Activated CD8-positive, alpha-beta memory T cell treated with anti-CD3 and anti-CD28 coated beads, Interleukin-2, amount 50 U/mL, for 24 hours (primary cell): ENCODE measurements at regions not wholly inside any gene's neighbourhood (a gene's known extent, or its start where the extent isn't known, plus 50 kb on each side); places are given as distances from the start of the nearest gene placed in this dataset.

Source experiments
- DNase-seq: peaks from one replicate; pipeline ENCODE4 v3.0.0-alpha.2; 2020; ENCODE audit errors: extremely low read depth

GRCh38 chr1:212525479-212526110 is 83.0 kb upstream of the ATF3 start:
- DNase-seq, result no peak

GRCh38 chr1:212526111-212526491 is 82.5 kb upstream of the ATF3 start:
- DNase-seq, result no peak

GRCh38 chr1:212528501-212528900 is 80.1 kb upstream of the ATF3 start:
- no peak for DNase-seq

- DNase-seq, result no peak
Measured at GRCh38 chr1:212529211-212529741, 79.3 kb upstream of the ATF3 start.

- DNase-seq, result no peak
Measured at GRCh38 chr1:212531267-212531666, 77.3 kb upstream of the ATF3 start.

GRCh38 chr1:212531796-212532195 is 76.8 kb upstream of the ATF3 start:
- DNase-seq, result no peak

- DNase-seq, result no peak
Measured at GRCh38 chr1:212532469-212533147, 76.0 kb upstream of the ATF3 start.

- no peak for DNase-seq
Measured at GRCh38 chr1:212533148-212533517, 75.4 kb upstream of the ATF3 start.

GRCh38 chr1:212536586-212536985 is 72.0 kb upstream of the ATF3 start:
- DNase-seq, result no peak

GRCh38 chr1:212537610-212538009 is 71.0 kb upstream of the ATF3 start:
- no peak for DNase-seq

- no peak for DNase-seq
Measured at GRCh38 chr1:212539737-212540430, 68.7 kb upstream of the ATF3 start.

- no peak for DNase-seq
Measured at GRCh38 chr1:212542761-212543187, 65.8 kb upstream of the ATF3 start.

GRCh38 chr1:212544110-212544509 is 64.5 kb upstream of the ATF3 start:
- no peak for DNase-seq

GRCh38 chr1:212545941-212546635 is 62.5 kb upstream of the ATF3 start:
- no peak for DNase-seq

GRCh38 chr1:212549503-212550017 is 59.0 kb upstream of the ATF3 start:
- no peak for DNase-seq

GRCh38 chr1:212551929-212552328 is 56.6 kb upstream of the ATF3 start:
- no peak for DNase-seq

GRCh38 chr1:212553676-212554075 is 54.9 kb upstream of the ATF3 start:
- no peak for DNase-seq

GRCh38 chr1:212554401-212554800 is 54.2 kb upstream of the ATF3 start:
- no peak for DNase-seq

- no peak for DNase-seq
Measured at GRCh38 chr1:212555426-212555825, 53.1 kb upstream of the ATF3 start.

- no peak for DNase-seq
Measured at GRCh38 chr1:212556822-212557549, 51.6 kb upstream of the ATF3 start.
